GM21786 (cell line): ENCODE measurements at regions not wholly inside any gene's neighbourhood (a gene's known extent, or its start where the extent isn't known, plus 50 kb on each side); places are given as distances from the start of the nearest gene placed in this dataset.

Source experiments
- ATAC-seq: cut with Tn5 transposase; IDR thresholded peaks from one replicate; pipeline ENCODE4 v1.9.1; 2021; ENCODE audit not compliant: unreplicated experiment

GRCh38 chr20:7378864-7379605 is 561.2 kb downstream of the HAO1 start:
- no peak for ATAC-seq

GRCh38 chr20:7379621-7380220 is 560.5 kb downstream of the HAO1 start:
- ATAC-seq, result no peak

DNA sequence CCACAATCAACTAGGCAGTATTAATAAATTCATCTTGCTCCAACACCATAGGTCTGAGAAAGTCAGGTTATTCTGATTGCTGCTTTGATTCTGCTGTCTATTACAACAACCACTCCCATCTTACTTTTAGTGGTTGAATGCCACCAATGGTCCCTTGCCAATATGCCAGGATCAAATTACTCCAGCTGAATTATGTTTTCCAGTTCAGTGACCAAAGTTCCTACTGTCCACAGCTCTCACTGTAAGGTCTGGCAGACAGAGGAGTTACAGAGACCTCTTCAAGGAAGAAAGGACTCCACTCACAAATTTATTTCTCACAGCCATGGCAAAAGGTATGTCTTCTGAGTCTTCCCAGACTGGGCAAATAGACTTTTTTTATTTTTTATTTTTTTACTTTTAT is 557.0 kb downstream of the HAO1 start:
- no peak for ATAC-seq

GRCh38 chr20:7387638-7388193 is 552.5 kb downstream of the HAO1 start:
- ATAC-seq, result no peak

DNA sequence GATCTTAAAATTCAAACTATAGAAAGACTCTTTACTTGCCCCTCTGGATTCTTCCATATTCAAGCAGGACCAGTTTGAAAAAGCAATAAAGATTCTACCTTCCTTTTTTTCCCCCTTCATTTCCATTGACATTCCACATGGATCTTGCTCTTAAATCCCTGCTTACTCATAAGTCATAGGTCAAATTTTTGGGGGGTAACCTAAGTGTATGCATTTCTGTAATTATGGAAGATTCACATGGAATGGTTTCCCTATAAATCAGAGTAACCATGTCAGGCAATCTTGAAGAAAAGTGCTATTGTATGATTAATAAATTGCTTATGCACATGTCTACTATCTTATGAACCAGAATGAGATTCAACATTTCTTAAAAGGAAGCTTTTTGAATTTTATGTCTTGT is 551.0 kb downstream of the HAO1 start:
- no peak for ATAC-seq

DNA sequence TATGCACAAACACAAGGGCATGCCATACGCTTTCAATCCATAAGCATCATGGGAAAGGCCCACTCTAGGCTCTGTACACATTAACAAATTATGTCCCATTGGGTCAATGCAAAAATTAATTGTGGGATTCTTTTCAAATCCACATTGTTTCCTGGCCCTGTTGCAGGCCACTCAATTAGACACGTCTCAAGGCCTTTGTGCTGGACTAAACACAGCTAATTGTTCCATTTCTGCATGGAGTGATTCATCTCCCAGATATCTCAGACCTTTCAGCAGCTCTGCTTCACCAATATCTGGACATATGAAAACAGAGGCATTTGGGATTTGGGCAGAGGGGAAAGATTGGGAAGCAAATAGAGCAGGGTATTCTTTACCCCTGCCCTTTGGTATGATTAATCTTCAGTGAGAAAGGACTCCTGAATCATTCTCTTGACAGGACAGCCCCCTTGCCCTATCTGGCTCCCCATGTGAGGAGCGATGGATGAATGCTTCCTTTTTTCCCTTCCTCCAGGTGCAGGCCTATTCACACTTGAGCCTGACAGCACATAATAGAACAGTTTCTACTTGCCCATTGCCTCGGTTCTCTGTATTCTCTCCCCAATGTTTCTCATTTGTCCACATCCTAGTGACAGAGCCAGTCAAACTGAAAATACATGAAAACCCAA is 547.6 kb downstream of the HAO1 start:
- ATAC-seq, result no peak

DNA sequence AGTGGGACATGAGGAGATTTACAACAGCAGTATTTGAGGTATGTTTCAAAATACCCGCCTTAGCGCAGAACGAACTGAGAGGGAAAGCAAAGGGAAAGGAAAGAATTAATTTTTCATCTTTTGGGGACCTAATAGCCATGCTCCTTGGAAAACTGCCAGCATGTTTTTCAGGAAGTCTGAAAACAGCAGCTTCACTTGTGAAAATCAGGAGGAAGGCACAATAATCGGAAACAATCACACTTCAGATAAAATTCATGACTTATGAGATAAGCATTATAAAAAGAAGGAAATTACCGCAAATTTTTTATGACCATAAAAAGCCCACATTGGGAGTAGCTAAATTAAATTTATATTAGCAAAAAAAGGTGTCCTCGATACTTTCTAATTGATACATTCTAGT is 541.1 kb downstream of the HAO1 start:
- ATAC-seq, result no peak

DNA sequence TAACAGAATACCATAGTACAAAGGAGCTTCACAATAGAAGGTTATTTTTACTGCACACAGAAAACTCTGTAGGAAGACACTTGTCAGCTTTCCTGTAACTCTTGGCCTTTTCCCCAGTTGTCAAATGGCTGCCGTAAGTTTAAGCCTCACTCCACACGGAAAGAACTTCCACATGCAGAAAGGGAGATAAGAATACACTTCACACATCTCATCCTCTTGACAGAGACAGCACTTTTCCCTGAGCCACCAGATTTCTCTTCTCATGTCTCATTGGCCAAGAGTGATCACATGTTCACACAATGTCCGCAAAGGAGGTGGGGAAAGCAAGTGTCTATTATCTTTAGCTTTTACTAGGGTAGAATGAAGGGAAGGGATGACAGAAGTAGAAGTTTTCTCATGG is 540.7 kb downstream of the HAO1 start:
- ATAC-seq, result no peak

DNA sequence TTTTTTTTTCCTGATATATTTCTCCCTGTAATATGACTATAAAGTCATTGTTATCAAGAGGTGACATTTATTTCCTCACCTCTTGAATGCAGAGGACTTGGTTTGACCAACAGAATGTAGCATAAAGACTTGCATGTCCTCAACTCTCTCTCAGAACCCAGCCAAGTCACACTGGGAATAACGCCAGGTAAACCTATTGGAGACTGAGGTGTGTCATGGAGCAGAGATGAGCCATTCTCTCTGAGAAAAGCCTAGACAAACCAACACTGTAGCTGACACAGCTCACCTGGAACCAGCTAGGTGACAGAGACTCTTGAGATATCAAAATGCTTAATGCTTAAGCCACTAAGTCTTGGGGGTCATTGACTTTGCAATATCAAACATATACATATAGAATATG is 533.6 kb downstream of the HAO1 start:
- ATAC-seq, result no peak

GRCh38 chr20:7410150-7410549 is 530.1 kb downstream of the HAO1 start:
- no peak for ATAC-seq

DNA sequence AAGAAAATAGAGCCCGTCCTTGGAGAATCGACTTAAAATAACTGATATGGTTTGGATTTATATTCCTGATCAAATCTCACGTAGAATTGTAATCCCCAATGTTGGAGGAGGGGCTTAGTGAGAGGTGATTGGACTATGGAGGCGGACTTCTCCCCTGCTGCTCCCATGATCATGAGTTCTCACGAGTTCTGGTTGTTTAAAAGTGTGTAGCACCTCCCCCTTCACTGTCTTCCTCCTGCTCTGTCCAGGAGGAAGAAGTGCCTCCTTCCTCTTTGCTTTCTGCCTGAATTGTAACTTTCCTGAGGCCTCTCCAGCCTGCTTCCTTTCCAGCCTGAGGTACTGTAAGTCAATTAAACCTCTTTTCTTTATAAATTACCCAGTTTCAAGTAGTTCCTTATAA is 529.2 kb downstream of the HAO1 start:
- no peak for ATAC-seq

GRCh38 chr20:7415427-7415826 is 524.8 kb downstream of the HAO1 start:
- no peak for ATAC-seq

DNA sequence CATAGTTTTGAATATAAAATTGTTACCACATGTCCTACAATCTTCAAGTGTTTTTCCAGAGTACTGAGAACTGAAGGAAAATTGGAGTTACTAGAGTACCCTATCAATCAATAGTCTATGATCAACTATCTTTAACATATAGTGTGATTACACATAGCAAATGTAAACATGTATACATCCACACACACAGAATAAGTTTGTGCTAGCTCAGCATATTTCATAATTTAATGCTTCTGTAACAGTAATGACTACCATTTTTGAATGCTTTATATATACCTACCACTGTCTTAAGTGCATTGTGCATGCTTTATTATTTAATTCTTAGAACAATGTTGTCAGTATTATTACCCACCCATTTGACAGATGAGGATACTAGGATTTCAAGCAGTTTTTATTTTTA is 523.9 kb downstream of the HAO1 start:
- ATAC-seq, result no peak

- ATAC-seq, result no peak
These were observed 519.9 kb downstream of the HAO1 start for GRCh38 chr20:7420345-7420744.

DNA sequence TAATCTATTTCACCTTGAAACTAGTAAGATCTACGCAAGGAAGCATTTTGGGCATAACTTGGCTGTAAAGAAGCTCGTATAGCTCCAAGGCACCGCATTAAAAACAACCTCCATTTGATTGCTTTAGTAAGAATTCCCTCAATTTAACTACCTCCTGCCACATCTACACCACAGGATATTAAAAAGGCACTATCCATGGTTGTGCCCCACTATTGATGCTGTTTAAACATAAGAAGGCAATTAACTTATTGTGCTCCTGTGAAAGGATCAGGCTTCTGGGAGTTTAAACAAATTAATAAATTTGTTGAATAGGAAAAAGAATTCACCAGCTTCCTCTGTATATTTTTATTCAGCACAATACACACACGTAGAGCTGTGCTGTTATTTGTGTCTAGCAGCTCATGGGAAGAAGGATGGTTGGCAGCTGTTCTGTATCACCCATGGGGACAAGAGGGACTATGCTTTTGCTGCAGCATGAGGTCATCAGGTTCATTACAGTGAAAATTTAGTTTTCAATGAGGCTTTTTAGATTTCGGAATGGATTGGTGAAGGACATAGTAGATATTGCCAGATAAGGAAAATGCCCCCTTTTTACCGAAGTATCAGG is 513.3 kb downstream of the HAO1 start:
- no peak for ATAC-seq

DNA sequence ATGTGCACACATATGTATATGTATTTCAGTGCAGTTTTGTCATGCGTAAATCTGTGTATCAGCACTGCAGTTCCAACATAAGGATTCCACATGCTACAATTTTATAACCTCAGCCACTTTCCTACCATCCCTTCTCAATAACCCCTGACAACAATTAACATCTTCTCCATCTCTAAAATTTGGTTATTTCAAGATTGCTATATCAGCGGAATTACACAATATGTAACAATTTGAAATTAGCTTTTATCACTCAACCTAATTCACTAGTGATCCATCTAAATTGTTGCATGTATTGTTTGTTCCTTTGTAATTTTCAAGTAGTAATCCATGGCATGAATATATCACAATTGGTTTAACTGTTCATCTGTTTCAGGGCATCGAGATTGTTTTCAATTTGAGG is 511.3 kb downstream of the HAO1 start:
- ATAC-seq, result no peak

DNA sequence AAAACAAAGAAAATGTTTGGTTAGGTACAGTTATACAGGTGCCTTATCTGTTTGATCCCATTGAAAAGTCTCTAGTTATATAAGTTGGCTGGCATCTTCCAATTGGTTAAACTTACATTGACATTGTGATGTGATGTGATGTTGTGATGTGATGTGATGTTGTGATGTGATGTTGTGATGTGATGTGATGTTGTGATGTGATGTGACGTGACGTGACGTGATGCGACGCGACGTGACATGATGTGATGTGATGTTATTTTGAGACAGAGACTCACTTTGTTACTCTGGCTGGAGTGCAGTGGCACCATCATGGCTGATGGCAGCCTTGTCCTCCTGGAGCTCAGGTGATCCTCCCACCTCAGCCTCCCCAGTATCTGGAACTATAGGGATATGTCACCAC is 507.6 kb downstream of the HAO1 start:
- no peak for ATAC-seq

GRCh38 chr20:7437311-7437710 is 502.9 kb downstream of the HAO1 start:
- ATAC-seq, result no peak

DNA sequence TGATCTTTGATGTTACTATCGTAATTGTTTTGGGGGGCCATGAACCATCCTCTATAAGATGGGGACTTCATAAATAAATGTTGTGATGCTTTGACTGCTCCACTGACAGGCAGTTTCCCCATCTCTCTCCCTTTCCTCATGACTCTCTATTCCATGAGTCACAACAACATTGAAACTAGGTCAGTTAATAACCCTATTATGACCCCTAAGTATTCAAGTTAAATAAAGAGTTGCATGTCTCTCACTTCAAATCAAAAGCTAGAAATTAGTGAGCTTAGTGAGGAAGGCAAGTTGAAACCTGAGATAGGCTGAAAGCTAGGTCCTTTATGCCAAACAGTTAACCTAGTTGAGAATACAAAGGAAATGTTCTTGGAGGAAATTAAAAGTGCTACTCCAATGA is 491.0 kb downstream of the HAO1 start:
- ATAC-seq, result no peak

DNA sequence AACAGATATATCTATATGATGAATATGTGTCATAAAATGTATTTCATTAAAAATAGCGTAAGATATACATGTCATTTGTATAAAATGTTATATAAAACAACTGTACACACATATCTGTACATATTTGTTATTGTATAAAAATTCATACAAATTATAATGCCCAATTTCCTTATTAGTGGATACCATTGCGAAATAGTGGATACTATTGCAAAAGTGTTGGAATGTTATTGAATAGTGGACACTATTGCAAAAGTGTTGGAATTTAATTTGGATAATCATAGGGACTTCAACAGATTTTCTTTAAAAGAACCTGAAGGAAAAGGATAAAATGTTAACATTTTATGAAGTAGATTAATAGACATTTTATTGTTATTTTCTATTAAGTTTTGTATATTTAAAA is 487.4 kb downstream of the HAO1 start:
- no peak for ATAC-seq

DNA sequence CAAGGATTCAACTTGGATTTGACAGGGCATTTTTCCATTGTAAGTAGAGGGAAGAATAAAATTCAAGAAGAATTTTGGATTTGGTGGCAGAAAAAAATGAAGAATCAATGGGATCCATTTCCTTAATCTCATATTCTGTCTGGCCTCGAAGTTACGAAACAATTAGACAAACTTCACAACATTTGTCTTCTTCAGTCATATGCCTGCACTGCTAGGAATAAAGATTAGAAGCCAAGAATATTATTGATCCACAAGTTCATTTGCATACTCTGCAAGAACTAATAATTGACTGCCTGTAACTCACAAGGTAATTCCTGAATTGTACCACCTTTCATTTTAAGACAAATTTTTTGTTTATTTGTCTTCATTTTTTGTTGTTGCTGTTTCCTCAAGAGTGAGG is 486.2 kb downstream of the HAO1 start:
- ATAC-seq, result no peak

DNA sequence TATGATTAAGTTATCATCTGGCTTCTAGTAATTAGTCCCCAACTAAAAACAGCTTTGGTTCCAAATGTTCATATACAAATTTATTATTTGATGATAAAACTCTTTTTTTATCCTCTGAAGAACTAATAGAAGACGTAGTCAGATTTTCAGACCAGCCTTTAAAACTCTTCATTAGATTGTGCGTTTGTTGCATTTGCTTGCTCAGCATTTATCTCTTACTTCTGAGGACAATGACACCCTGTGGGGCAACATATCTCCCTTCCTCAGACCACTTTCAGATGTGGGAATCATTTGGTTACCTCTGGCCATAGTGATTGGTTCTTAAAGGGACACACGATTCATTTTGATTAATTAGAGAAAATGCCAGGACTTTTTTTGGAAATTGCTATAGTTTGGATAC is 481.8 kb downstream of the HAO1 start:
- ATAC-seq, result no peak
